NCI-H345 treated with DMSO at 0.1 percent for 48 hours (cell line): ENCODE measurements at regions not wholly inside any gene's neighbourhood (a gene's known extent, or its start where the extent isn't known, plus 50 kb on each side); places are given as distances from the start of the nearest gene placed in this dataset.

Source experiments
- DNase-seq: peaks from one replicate; lab custom pipeline; 2025; ENCODE audit not compliant: unreplicated experiment; lab: John Stamatoyannopoulos, UW

GRCh38 chr2:164186591-164186990 is 434.7 kb downstream of the GRB14 start:
- no peak for DNase-seq

DNA sequence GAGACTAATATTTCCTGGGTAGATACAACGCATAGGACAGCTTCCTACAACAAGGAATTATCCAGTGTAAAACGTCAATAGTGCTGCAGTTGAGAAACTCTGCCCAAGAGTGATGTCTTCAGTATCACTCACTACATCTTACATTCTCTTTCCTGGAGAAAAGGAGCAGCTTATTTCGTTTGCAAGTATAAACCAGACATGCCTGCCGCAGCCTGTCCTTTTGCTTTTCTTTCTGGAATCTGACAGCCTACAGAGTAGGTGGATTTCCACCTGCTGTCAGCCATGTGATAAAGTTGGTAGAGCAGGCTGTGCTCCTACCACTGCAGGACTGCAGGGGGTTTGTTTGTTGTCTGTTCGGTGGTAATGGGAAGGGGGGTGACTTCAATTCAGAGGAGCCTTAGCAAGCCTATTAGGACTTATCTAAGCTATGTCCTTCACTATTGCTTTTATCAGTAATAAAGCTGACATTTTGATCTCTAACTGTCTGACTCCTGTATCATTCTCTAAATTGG is 439.1 kb downstream of the GRB14 start:
- no peak for DNase-seq

GRCh38 chr2:164178835-164179465 is 442.3 kb downstream of the GRB14 start:
- DNase-seq: no peak

GRCh38 chr2:164164602-164165001 is 428.8 kb upstream of the FIGN start:
- DNase-seq: no peak

DNA sequence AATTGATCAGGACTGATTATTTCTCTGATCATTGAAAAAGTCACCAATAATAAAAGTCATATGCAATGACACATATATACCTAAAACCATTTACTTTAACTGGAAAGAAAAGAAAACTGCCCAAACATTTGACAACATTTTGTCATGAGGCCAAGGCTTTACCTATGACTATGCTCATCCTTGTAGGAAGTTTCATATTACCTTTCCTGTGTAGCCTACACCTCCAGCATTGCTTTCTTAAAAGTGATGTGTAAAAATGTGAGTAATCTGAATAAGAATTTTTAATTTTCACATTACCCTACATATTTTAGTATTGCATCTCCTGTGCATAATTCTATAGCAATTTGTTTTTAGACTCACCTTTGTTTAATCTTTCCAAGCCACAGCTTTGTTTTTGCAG is 419.8 kb upstream of the FIGN start:
- no peak for DNase-seq

DNA sequence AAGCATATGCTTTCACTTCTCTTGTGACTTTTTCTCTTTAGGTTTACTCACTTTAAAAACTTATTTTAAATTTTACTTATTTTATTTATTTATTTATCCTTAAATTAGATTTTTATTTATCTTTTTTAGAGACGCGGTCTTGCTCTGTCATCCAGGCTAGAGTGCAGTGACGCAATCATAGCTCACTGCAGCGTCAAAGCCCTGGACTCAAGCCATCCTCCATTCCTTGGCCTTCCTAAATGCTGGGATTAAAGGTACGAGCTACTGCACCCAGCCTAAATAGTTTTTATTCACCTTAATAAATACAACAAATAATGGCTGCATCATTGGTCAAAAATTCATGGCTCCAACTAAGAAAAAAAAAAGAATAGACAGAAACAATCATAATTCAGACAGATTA is 415.7 kb upstream of the FIGN start:
- DNase-seq: no peak

DNA sequence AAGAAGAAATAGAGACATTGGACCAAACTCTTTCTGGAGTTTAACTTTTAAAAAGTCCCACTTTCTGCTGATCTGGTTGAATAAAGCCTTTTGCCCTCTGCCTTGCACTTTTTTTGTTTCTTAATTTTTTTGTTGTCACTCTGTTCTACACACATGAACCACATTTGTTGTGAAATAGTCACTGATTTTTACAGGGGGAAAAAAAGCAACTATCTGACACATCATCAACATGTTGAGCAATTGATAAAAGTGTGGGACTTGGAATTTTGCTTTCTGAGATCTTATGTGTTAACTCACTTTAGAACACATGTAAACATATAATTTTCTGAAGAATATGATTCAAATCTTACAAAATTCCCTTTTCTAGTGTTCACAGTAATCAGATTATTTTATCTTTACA is 414.8 kb upstream of the FIGN start:
- DNase-seq: no peak

DNA sequence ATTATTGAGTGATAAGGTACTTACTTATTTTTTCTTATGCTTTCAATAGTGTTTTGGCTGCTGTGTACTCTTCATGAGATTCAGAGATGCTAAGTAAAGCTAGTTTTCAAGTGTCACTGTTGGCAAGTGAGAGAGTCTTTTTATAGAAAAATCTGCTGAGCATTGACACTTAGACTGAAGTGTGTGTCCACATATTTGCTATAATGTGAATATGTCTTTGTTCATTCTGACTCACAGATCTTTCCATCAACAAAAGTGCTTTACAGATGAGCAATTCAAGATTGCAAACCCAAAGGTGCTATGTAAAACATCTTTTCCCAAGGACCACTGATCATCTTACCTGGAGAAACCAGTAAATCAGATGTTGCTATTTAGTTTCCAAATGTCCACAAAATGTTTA is 410.6 kb upstream of the FIGN start:
- no peak for DNase-seq

GRCh38 chr2:164145093-164145987 is 409.5 kb upstream of the FIGN start:
- no peak for DNase-seq

GRCh38 chr2:164143183-164143930 is 407.5 kb upstream of the FIGN start:
- no peak for DNase-seq

DNA sequence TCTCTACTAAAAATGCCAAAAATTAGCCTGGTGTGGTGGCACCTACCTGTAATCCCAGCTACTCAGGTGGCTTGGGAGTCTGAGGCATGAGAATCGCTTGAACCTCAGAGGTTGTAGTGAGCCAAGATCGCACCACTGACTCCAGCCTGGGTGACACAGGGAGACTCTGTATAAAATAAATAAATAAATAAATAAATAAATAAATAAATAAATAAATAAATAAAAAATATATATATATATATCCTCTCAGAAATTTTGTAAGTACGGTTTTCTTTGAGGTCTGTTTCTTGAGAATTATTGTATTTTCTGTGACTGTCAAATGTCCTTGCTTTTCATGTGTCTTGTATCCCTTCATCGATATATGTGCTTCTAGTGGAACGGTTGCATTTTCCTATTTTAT is 406.9 kb upstream of the FIGN start:
- no peak for DNase-seq

- no peak for DNase-seq
These were observed 405.5 kb upstream of the FIGN start for GRCh38 chr2:164141271-164141670.

- no peak for DNase-seq
These were observed 402.9 kb upstream of the FIGN start for GRCh38 chr2:164138750-164139149.

- no peak for DNase-seq
These were observed 398.5 kb upstream of the FIGN start for GRCh38 chr2:164134336-164134735.

DNA sequence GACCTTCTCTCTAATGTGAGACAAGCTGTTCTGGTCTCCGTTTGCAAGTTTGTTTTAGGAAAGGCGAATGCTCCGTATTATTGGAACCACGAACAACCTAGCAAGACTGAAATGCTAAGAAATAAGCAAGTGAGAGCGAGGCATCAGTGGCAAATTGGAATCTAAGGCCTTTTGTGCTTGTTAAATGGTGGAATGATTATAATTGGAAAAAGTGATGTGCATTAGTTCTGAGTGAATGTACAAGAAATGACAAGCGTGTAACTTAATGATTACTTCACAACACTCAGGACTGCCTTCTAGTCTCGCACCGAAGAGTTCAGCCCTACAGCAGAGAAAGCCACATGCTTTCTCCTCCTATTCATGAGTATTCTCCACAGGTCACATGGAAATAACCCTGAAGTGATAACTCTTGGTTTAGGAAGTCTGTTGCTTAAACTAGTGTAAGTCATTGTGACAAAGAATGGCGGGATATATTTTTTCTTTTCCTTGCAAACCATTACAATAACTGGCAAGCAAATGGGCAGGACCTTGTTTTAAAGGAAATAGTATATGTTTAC is 392.2 kb upstream of the FIGN start:
- no peak for DNase-seq

DNA sequence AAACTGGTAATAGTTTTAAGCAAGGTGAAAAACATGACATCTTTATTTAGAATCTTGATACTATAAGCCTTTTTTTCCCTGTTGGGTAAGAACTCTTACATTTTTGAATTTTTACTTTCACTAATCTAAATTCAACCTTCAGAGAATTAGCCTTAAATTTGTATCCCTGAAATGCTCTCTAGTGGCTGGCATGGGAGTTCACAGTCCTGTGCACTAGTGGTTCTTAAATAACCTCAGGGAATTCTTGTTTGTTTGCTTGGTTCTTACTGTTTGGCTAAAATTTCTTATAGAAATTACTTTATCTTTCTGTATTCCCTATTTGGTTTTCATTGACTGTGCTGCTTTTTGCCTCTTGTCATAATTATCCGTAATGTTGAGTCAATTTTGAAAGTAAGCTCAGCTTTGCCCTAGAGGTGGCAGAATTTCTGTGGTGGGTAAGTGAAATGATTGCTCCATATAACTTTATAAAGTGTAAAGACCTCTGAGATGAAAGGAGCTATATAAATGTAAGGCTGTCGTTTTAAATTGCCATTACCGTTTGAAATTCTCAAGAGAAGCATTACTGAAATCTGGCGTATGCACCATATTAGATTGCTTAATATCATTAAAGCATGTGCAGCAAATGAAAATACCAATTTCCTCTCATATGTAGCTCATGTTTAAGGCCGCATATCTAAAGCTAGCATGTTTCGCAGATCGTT is 391.3 kb upstream of the FIGN start:
- no peak for DNase-seq

DNA sequence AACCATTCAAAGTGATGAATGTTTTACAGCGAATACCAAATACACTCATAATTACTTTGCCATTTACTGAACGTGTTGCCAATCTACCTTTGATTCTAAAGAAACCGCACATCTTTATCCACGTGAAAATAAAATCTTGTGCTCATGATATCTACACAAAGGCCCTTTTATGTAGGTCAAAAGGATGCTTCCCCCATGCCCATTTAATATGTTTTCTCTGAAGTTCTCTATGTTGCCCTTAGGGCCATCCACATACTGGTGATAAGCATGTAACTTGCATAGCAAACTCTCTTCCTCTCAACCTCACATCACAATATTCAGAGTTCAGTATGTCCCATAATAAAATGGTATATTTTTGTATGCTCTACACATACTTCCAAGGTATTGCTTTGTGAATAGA is 380.0 kb upstream of the FIGN start:
- DNase-seq: no peak

DNA sequence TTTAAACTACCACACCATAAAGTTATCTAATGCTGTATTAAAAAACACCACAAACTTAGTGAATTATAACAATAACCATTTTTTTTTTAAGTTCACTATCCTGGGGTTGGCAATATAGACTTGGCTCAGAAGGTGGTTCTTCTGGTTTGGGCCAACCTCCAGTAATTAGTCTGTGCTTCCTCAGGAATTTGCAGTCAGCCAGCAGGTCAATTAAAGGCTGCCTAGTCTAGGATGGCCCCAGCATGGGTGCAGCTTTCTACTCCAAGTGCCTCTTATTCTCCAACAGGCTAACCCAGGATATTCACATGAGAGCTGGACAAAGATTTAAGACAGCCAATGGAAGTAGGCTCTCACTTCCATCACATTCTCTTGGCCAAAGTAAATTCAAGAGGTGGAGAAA is 379.1 kb upstream of the FIGN start:
- no peak for DNase-seq

DNA sequence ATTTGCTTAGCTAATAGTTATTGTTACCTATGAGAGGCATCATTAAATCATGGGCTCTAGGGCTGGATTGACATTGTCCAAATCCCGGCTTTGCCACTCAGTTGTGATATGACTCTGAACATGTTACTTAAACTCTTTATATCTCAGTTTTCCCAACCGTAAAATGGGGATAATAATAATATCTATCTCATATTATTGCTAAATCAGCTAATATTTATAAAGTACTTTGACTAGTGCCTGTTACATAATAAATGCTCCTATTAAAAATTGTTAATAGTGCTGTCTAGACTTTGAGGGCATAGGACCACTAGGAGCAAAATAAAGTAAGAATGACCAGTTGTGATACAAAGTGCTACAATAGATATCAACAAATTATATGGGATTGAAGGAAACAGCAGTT is 376.3 kb upstream of the FIGN start:
- DNase-seq: no peak

- DNase-seq: no peak
These were observed 374.7 kb upstream of the FIGN start for GRCh38 chr2:164110515-164110914.

- no peak for DNase-seq
These were observed 373.2 kb upstream of the FIGN start for GRCh38 chr2:164109006-164109405.
